OCI-LY1 (cell line): ENCODE measurements at regions not wholly inside any gene's neighbourhood (a gene's known extent, or its start where the extent isn't known, plus 50 kb on each side); places are given as distances from the start of the nearest gene placed in this dataset.

Experiments
- H2AFZ ChIP-seq: fragments of 200-600 bp; sonication (generic), shearing (Covaris generic); 2 replicates; pipeline ENCODE4 v1.6.0; 2014; ENCODE audit warnings: antibody characterized with exemption, mild to moderate bottlenecking, low read length
- H3F3A ChIP-seq: fragments of 200-600 bp; sonication (generic), shearing (Covaris generic); 2 replicates; pipeline ENCODE4 v1.6.0; 2014; ENCODE audit warnings: mild to moderate bottlenecking, antibody characterized with exemption, low read length, moderate library complexity; ENCODE audit not compliant: insufficient read depth
- H3K27ac ChIP-seq: fragments of 200-600 bp; sonication (generic); 2 replicates; pipeline ENCODE4 v1.5.1; 2014; ENCODE audit warnings: low read length, mixed run types, mild to moderate bottlenecking, low read depth; ENCODE audit not compliant: poor library complexity, severe bottlenecking
- H3K27me3 ChIP-seq: fragments of 200-600 bp; sonication (generic); 2 replicates; pipeline ENCODE4 v1.6.0; 2014; ENCODE audit warnings: antibody characterized with exemption, mild to moderate bottlenecking, low read length, moderate library complexity; ENCODE audit not compliant: insufficient read depth
- H3K36me3 ChIP-seq: fragments of 200-600 bp; sonication (generic); 2 replicates; pipeline ENCODE4 v1.6.1; 2014; ENCODE audit warnings: mild to moderate bottlenecking, antibody characterized with exemption, low read length, moderate library complexity, mixed read lengths; ENCODE audit not compliant: insufficient read depth
- H3K4me1 ChIP-seq: fragments of 200-600 bp; sonication (generic); 2 replicates; pipeline ENCODE4 v1.5.1; 2014; ENCODE audit warnings: mild to moderate bottlenecking, low read length, moderate library complexity; ENCODE audit not compliant: insufficient read depth, severe bottlenecking
- H3K4me2 ChIP-seq: fragments of 200-600 bp; sonication (generic), shearing (Covaris generic); 2 replicates; pipeline ENCODE4 v1.6.1; 2014; ENCODE audit warnings: low read length
- H3K4me3 ChIP-seq: fragments of 200-600 bp; sonication (generic); 2 replicates; pipeline ENCODE4 v1.5.1; 2014; ENCODE audit warnings: low read length, low read depth, mild to moderate bottlenecking, mixed read lengths; ENCODE audit not compliant: poor library complexity, severe bottlenecking
- H3K79me2 ChIP-seq: fragments of 200-600 bp; shearing (Covaris generic); 2 replicates; pipeline ENCODE4 v1.6.1; 2016; ENCODE audit warnings: mixed run types, low read length, mixed read lengths; ENCODE audit not compliant: insufficient read depth
- H3K9ac ChIP-seq: fragments of 200-600 bp; sonication (generic), shearing (Covaris generic); 2 replicates; pipeline ENCODE4 v1.6.1; 2014; ENCODE audit warnings: mild to moderate bottlenecking, low read length, mixed read lengths
- H3K9me2 ChIP-seq: fragments of 200-600 bp; sonication (generic), shearing (Covaris generic); 2 replicates; pipeline ENCODE4 v1.6.1; 2014; ENCODE audit warnings: low read depth, mild to moderate bottlenecking, low read length, mixed read lengths
- H3K9me3 ChIP-seq: fragments of 200-600 bp; shearing (Covaris generic); 2 replicates; pipeline ENCODE4 v1.6.1; 2014; ENCODE audit warnings: low read length, mixed read lengths
- H4K20me1 ChIP-seq: fragments of 200-600 bp; sonication (generic), shearing (Covaris generic); 2 replicates; pipeline ENCODE4 v1.6.0; 2016; ENCODE audit warnings: mild to moderate bottlenecking, low read length; ENCODE audit not compliant: insufficient read depth
- CTCF ChIP-seq: fragments of 200-600 bp; sonication (generic), shearing (Covaris generic); IDR thresholded peaks from 2 replicates; pipeline ENCODE4 v1.5.1; 2017; ENCODE audit warnings: mild to moderate bottlenecking, antibody characterized with exemption, low read length, moderate library complexity, mixed read lengths
- EZH2 ChIP-seq: fragments of 200-600 bp; sonication (generic), shearing (Covaris generic); IDR thresholded peaks from 2 replicates; pipeline ENCODE4 v1.8.0; 2017; ENCODE audit warnings: borderline replicate concordance, mixed run types, mild to moderate bottlenecking, antibody characterized with exemption, low read length, moderate library complexity, mixed read lengths

- no peaks in the 10 kb centered on the region for H3K36me3 ChIP-seq
- no peaks in the 10 kb centered on the region for H3K9me2 ChIP-seq
- H2AFZ ChIP-seq: no peak overlapping the region
- no peaks in the 10 kb centered on the region for H3K79me2 ChIP-seq
- H3F3A ChIP-seq: no peaks in the 10 kb centered on the region
- no peak overlapping the region for H3K4me2 ChIP-seq
- no peaks in the 10 kb centered on the region for H3K9me3 ChIP-seq
- no peaks in the 10 kb centered on the region for H4K20me1 ChIP-seq
- no peak for TF ChIP-seq EZH2
- TF ChIP-seq CTCF: no peak
- H3K4me1 ChIP-seq: no peaks in the 10 kb centered on the region
- no peaks in the 10 kb centered on the region for H3K27me3 ChIP-seq
- no peak overlapping the region for H3K27ac ChIP-seq
- H3K4me3 ChIP-seq: no peak overlapping the region
- no peak overlapping the region for H3K9ac ChIP-seq
These were observed 163.7 kb downstream of the AHR start for GRCh38 chr7:17462131-17462631.

GRCh38 chr7:17463511-17464085, 165.1 kb downstream of the AHR start:
- H3K9me3 ChIP-seq: no peaks in the 10 kb centered on the region

GRCh38 chr7:17466216-17466615, 167.8 kb downstream of the AHR start:
- Histone ChIP-seq H3K9me3 (no peaks in the 10 kb centered on the region), H3K79me2 (no peaks in the 10 kb centered on the region), H2AFZ (no peak overlapping the region), H3K4me3 (no peak overlapping the region), H4K20me1 (no peaks in the 10 kb centered on the region), H3K36me3 (no peaks in the 10 kb centered on the region), H3K4me1 (no peaks in the 10 kb centered on the region), H3K4me2 (no peak overlapping the region), H3K27me3 (no peaks in the 10 kb centered on the region), H3K27ac (no peak overlapping the region), H3K9ac (no peak overlapping the region), H3F3A (no peaks in the 10 kb centered on the region), H3K9me2 (no peaks in the 10 kb centered on the region)
- TF ChIP-seq EZH2 (no peak), CTCF (no peak)

More at GRCh38 chr7:17463511-17464085, 165.1 kb downstream of the AHR start:
- Histone ChIP-seq H3K4me1 (no peaks in the 10 kb centered on the region), H4K20me1 (no peaks in the 10 kb centered on the region), H3K9ac (no peak overlapping the region), H3K36me3 (no peaks in the 10 kb centered on the region), H3K4me3 (no peak overlapping the region), H3K27ac (no peak overlapping the region), H3K27me3 (no peaks in the 10 kb centered on the region), H3K4me2 (no peak overlapping the region), H2AFZ (no peak overlapping the region), H3K9me2 (no peaks in the 10 kb centered on the region), H3F3A (no peaks in the 10 kb centered on the region), H3K79me2 (no peaks in the 10 kb centered on the region)
- TF ChIP-seq EZH2: no peak

GRCh38 chr7:17467386-17467945, 169.0 kb downstream of the AHR start:
- H3K4me2 ChIP-seq: no peak overlapping the region
- TF ChIP-seq EZH2: no peak
- no peak for TF ChIP-seq CTCF
- no peaks in the 10 kb centered on the region for H3K4me1 ChIP-seq
- H3F3A ChIP-seq: no peaks in the 10 kb centered on the region
- H4K20me1 ChIP-seq: no peaks in the 10 kb centered on the region
- H3K9me2 ChIP-seq: no peaks in the 10 kb centered on the region
- no peak overlapping the region for H3K4me3 ChIP-seq
- H3K9ac ChIP-seq: no peak overlapping the region
- H3K27me3 ChIP-seq: no peaks in the 10 kb centered on the region
- H3K9me3 ChIP-seq: no peaks in the 10 kb centered on the region
- H3K79me2 ChIP-seq: no peaks in the 10 kb centered on the region
- H3K36me3 ChIP-seq: no peaks in the 10 kb centered on the region
- no peak overlapping the region for H3K27ac ChIP-seq
- H2AFZ ChIP-seq: no peak overlapping the region
